IMR-90 (cell line): ENCODE measurements at regions not wholly inside any gene's neighbourhood (a gene's known extent, or its start where the extent isn't known, plus 50 kb on each side); places are given as distances from the start of the nearest gene placed in this dataset.

ENCODE experiments used
- ATAC-seq: fragments of 200-7000 bp; cut with Tn5 transposase; 2 replicates; pipeline ENCODE4 v1.9.1; 2020; ENCODE audit warnings: low read depth, mild to moderate bottlenecking, moderate library complexity
- BruUV-seq: library from RNA; stranded (reverse); fragments of 400-500 nt; replicated peaks from 2 replicates; lab custom pipeline; 2021; lab: Mats Ljungman, UMichigan
- CTCF ChIA-PET: fragments of 300-600 bp; formaldehyde crosslinking; extraction: SDS; loops from one replicate; lab custom pipeline; 2021; ENCODE audit warnings: antibody characterized with exemption; lab: Yijun Ruan, JAX
- POLR2A ChIA-PET: fragments of 300-600 bp; sonication (Branson Sonifier 250); formaldehyde crosslinking; loops from one replicate; lab custom pipeline; 2022; ENCODE audit warnings: antibody characterized with exemption; ENCODE audit not compliant: unreplicated experiment; lab: Charles Lee
- DNase-seq: peaks from one replicate; pipeline ENCODE4 v3.0.0; 2013
- H2AFZ ChIP-seq: replicated peaks from 2 replicates; pipeline ENCODE3; 2013; ENCODE audit warnings: low read length, mild to moderate bottlenecking; ENCODE audit not compliant: poor library complexity
- H2AK5ac ChIP-seq: 2 replicates; pipeline ENCODE4 v1.6.1; 2013; ENCODE audit warnings: low read depth, low read length, inconsistent platforms
- H2AK9ac ChIP-seq: replicated peaks from 2 replicates; pipeline ENCODE3; 2013; ENCODE audit warnings: mild to moderate bottlenecking, low read depth, low read length, moderate library complexity; ENCODE audit not compliant: poor library complexity
- H2BK120ac ChIP-seq: 2 replicates; pipeline ENCODE4 v1.6.1; 2013; ENCODE audit warnings: low read depth, low read length, inconsistent platforms
- H2BK15ac ChIP-seq: 3 replicates; pipeline ENCODE4 v1.6.1; 2013; ENCODE audit warnings: low read depth, low read length, inconsistent platforms
- H2BK20ac ChIP-seq: 2 replicates; pipeline ENCODE4 v1.6.1; 2013; ENCODE audit warnings: low read depth, mild to moderate bottlenecking, inconsistent platforms, low read length, moderate library complexity
- H2BK5ac ChIP-seq: 2 replicates; pipeline ENCODE4 v1.6.1; 2013; ENCODE audit warnings: mild to moderate bottlenecking, low read depth, low read length, inconsistent platforms; ENCODE audit not compliant: poor library complexity, severe bottlenecking
- H3K14ac ChIP-seq: replicated peaks from 2 replicates; pipeline ENCODE4 v1.6.1; 2013; ENCODE audit warnings: low read depth, low read length, inconsistent platforms
- H3K18ac ChIP-seq: 2 replicates; pipeline ENCODE4 v1.6.1; 2013; ENCODE audit warnings: low read depth, low read length, control low read depth
- H3K23ac ChIP-seq: 2 replicates; pipeline ENCODE4 v1.6.1; 2013; ENCODE audit warnings: low read depth, low read length, inconsistent platforms
- H3K27ac ChIP-seq: 2 replicates; pipeline ENCODE4 v1.5.1; 2013; ENCODE audit warnings: mild to moderate bottlenecking, control low read depth, low read length; ENCODE audit not compliant: insufficient read depth
- H3K27me3 ChIP-seq: 2 replicates; pipeline ENCODE4 v1.6.1; 2013; ENCODE audit warnings: low read length; ENCODE audit not compliant: control insufficient read depth, insufficient read depth
- H3K36me3 ChIP-seq: 2 replicates; pipeline ENCODE4 v1.6.1; 2013; ENCODE audit warnings: low read length, mixed read lengths; ENCODE audit not compliant: control insufficient read depth, insufficient read depth
- H3K4ac ChIP-seq: 2 replicates; pipeline ENCODE4 v1.6.1; 2013; ENCODE audit warnings: low read depth, low read length, inconsistent platforms
- H3K4me1 ChIP-seq: 2 replicates; pipeline ENCODE4 v1.6.1; 2013; ENCODE audit warnings: low read length, mixed read lengths; ENCODE audit not compliant: control insufficient read depth, insufficient read depth
- H3K4me2 ChIP-seq: 2 replicates; pipeline ENCODE4 v1.6.1; 2013; ENCODE audit warnings: low read depth, mild to moderate bottlenecking, control low read depth, low read length, moderate library complexity
- H3K4me3 ChIP-seq: 2 replicates; pipeline ENCODE4 v1.5.1; 2013; ENCODE audit warnings: low read depth, mild to moderate bottlenecking, control low read depth, low read length, moderate library complexity; ENCODE audit not compliant: insufficient read depth
- H3K56ac ChIP-seq: 2 replicates; pipeline ENCODE4 v1.6.1; 2013; ENCODE audit warnings: low read length, inconsistent platforms; ENCODE audit not compliant: insufficient read depth; ENCODE audit errors: extremely low read depth
- H3K79me1 ChIP-seq, 2 experiments: 2 replicates each; pipeline ENCODE4 v1.6.1; 2013; ENCODE audit warnings: low read length in 2 of 2, inconsistent platforms in 1 of 2, low read depth in 1 of 2
- H3K9ac ChIP-seq: 2 replicates; pipeline ENCODE4 v1.6.1; 2013; ENCODE audit warnings: low read depth, low read length, control low read depth
- H3K9me1 ChIP-seq: 2 replicates; pipeline ENCODE4 v1.6.1; 2013; ENCODE audit warnings: low read length, inconsistent platforms; ENCODE audit not compliant: insufficient read depth
- H3K9me3 ChIP-seq: 2 replicates; pipeline ENCODE4 v1.6.1; 2013; ENCODE audit warnings: low read length; ENCODE audit not compliant: control insufficient read depth, insufficient read depth
- H4K20me1 ChIP-seq: 2 replicates; pipeline ENCODE4 v1.6.1; 2013; ENCODE audit warnings: low read length, inconsistent platforms; ENCODE audit not compliant: insufficient read depth
- H4K5ac ChIP-seq: 2 replicates; pipeline ENCODE4 v1.6.1; 2013; ENCODE audit warnings: mild to moderate bottlenecking, low read depth, low read length, control low read depth
- H4K8ac ChIP-seq, 2 experiments: 2 replicates each; pipeline ENCODE4 v1.6.1; 2013; ENCODE audit warnings: low read depth in 2 of 2, low read length in 2 of 2, control low read depth in 1 of 2, inconsistent platforms in 1 of 2
- H4K91ac ChIP-seq: 2 replicates; pipeline ENCODE4 v1.6.1; 2013; ENCODE audit warnings: low read depth, low read length, inconsistent platforms; ENCODE audit not compliant: insufficient read depth
- BHLHE40 ChIP-seq: fragments of 150-350 bp; IDR thresholded peaks from 2 replicates; pipeline ENCODE4 v1.6.1; 2016; ENCODE audit warnings: mild to moderate bottlenecking, low read depth, low read length
- CEBPB ChIP-seq: IDR thresholded peaks from 2 replicates; pipeline ENCODE4 v1.6.1; 2012; ENCODE audit warnings: low read depth, low read length, improper control_type of control experiment
- CHD1 ChIP-seq: IDR thresholded peaks from 2 replicates; pipeline ENCODE4 v1.6.1; 2012; ENCODE audit warnings: low read depth, low read length, improper control_type of control experiment
- MAFK ChIP-seq: IDR thresholded peaks from 2 replicates; pipeline ENCODE4 v1.6.1; 2012; ENCODE audit warnings: low read depth, low read length, improper control_type of control experiment
- MAZ ChIP-seq: IDR thresholded peaks from 2 replicates; pipeline ENCODE4 v1.6.1; 2012; ENCODE audit warnings: low read depth, mild to moderate bottlenecking, low read length, improper control_type of control experiment, moderate library complexity, borderline replicate concordance
- MXI1 ChIP-seq: IDR thresholded peaks from 2 replicates; pipeline ENCODE4 v1.6.1; 2012; ENCODE audit warnings: low read depth, mild to moderate bottlenecking, low read length, moderate library complexity, borderline replicate concordance
- NFE2L2 ChIP-seq: fragments of 150-350 bp; IDR thresholded peaks from 2 replicates; pipeline ENCODE4 v1.6.1; 2016; ENCODE audit warnings: low read depth, mild to moderate bottlenecking, low read length
- POLR2A ChIP-seq: IDR thresholded peaks from 2 replicates; pipeline ENCODE4 v1.6.1; 2012; ENCODE audit warnings: mild to moderate bottlenecking, low read depth, low read length
- RAD21 ChIP-seq: IDR thresholded peaks from 2 replicates; pipeline ENCODE4 v1.6.1; 2012; ENCODE audit warnings: low read length, improper control_type of control experiment
- RCOR1 ChIP-seq: IDR thresholded peaks from 2 replicates; pipeline ENCODE4 v1.6.1; 2012; ENCODE audit warnings: mild to moderate bottlenecking, low read length, improper control_type of control experiment; ENCODE audit not compliant: insufficient replicate concordance
- RFX5 ChIP-seq: IDR thresholded peaks from 2 replicates; pipeline ENCODE4 v1.8.0; 2012; ENCODE audit warnings: low read depth, mild to moderate bottlenecking, low read length, moderate library complexity
- SMC3 ChIP-seq: fragments of 150-350 bp; IDR thresholded peaks from 2 replicates; pipeline ENCODE4 v1.6.1; 2016; ENCODE audit warnings: low read depth, mild to moderate bottlenecking, antibody characterized with exemption, low read length, moderate library complexity
- WGBS, 2 experiments: methylation state at CpG; one replicate each; pipeline versions ENCODE4 v1.1.5 to v1.1.7; 2013; ENCODE audit warnings: missing lambda C conversion rate in 2 of 2; ENCODE audit not compliant: insufficient read length in 1 of 2; ENCODE audit errors: extremely low coverage in 2 of 2; 5-methylcytosine and 5-hydroxymethylcytosine counted together
- dilution Hi-C: fragments of 300-500 bp; cut with HindIII; formaldehyde crosslinking; loops from one replicate; pipeline ENCODE4 v1.14.3; 2018; ENCODE audit warnings: low sequenced_read_pairs; ENCODE audit not compliant: unreplicated experiment
- in situ Hi-C: fragments of 300-500 bp; cut with MboI; formaldehyde crosslinking; loops from 3 replicates; pipeline ENCODE4 v1.14.3; 2019; ENCODE audit warnings: low sequenced_read_pairs, inconsistent platforms, mixed read lengths
- intact Hi-C: fragments of 100-400 bp; cut with micrococcal nuclease; formaldehyde crosslinking; loops from 2 replicates; pipeline ENCODE4 v1.10.0; 2022
- TF ChIP-seq, protein P1 (sequence below): conservative IDR thresholded peaks from 2 replicates; pipeline ENCODE4 v1.5.1; 2012; ENCODE audit warnings: mild to moderate bottlenecking, low read depth, low read length, improper control_type of control experiment
- TF ChIP-seq, protein P2 (sequence below): fragments of 150-350 bp; IDR thresholded peaks from 2 replicates; pipeline ENCODE4 v1.6.1; 2016; ENCODE audit warnings: low read depth, mild to moderate bottlenecking, low read length, moderate library complexity, borderline replicate concordance

DNA sequence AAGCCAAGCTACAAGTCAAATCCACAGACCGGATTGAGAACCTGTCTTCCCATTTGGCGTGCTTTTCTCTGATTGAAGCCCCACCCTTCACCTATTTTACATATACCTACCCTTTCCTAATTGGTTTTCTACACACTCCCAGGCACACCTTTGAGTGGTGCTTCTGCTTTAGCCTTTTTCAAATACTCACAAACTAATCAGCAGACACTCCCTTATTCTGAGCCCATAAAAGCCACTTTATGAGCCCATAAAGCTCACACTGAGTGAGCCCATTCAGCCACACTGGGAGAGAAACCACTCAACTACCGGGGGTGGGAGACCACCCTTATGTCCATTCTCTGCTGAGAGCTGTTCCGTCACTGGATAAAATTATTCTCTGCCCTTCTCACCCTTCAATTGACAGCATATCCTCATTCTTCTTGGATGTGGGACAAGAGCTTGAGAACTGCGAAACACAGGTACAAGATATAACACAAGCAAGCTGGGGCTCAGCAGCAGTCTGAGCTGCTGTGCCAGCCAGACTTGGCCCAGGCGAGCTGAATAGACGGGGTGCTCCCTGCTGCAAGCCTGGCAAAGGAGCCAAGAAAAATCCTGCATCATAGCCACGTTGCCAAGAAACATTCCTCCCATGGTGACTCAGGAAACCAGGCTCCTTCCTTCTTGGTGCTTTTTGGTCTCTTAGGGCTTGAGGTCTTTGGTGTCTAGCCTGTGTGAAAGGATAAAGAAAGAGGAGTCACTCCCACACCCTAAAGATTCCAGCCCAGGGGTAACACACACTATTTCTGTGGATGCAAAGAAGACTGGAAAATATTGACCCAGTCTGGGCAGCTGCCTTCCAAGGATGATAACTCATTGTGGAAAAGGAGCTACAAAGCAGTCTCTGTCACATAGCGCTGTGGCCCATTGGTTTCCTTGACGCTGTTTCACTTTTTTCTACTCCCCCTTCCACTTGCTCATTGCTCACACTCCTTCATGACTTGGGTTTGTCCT, 609.7 kb downstream of the MCTP2 start:
- BruUV-seq, result no TSS peak
- H3K9ac ChIP-seq, result no peak overlapping the region
- CTCF ChIA-PET, result interaction anchor here (0.7 kb wide), 1 partner anchor 38 kb away, joined by 3 read pairs; no protein-coding TSS in a partner anchor

More for the DNA sequence above, 609.7 kb downstream of the MCTP2 start:
- Histone ChIP-seq H4K20me1 (no peaks in the 10 kb centered on the region), H3K23ac (no peak overlapping the region), H3K56ac (no peak overlapping the region), H4K8ac (no peak overlapping the region), H4K91ac (no peak overlapping the region), H3K9me3 (peaks cover 4% of the 10 kb centered on the region), H3K4me1 (no peaks in the 10 kb centered on the region), H2AK9ac (no peak overlapping the region), H3K4me2 (no peak overlapping the region), H2BK20ac (no peak overlapping the region), H2AFZ (no peak overlapping the region), H2AK5ac (no peak overlapping the region), H3K14ac (no peak overlapping the region), H3K27ac (no peak overlapping the region), H3K79me1 (no peaks in the 10 kb centered on the region), H3K36me3 (no peaks in the 10 kb centered on the region), H2BK5ac (no peak overlapping the region), H3K18ac (no peak overlapping the region), H2BK15ac (no peak overlapping the region), H4K5ac (no peak overlapping the region), H2BK120ac (no peak overlapping the region), H3K9me1 (no peaks in the 10 kb centered on the region), H3K4ac (no peak overlapping the region), H3K27me3 (no peaks in the 10 kb centered on the region), H3K4me3 (no peak overlapping the region)
- dilution Hi-C loops (no loop called here), intact Hi-C loops (no loop called here), in situ Hi-C loops (no loop called here)
- DNase-seq, result peak; percentile 0
- no peak for ATAC-seq
- TF ChIP-seq CHD1, result no peak
- no peak for TF ChIP-seq MAZ
- no peak for TF ChIP-seq RCOR1
- TF ChIP-seq CEBPB, result no peak
- TF ChIP-seq, protein P1, sequence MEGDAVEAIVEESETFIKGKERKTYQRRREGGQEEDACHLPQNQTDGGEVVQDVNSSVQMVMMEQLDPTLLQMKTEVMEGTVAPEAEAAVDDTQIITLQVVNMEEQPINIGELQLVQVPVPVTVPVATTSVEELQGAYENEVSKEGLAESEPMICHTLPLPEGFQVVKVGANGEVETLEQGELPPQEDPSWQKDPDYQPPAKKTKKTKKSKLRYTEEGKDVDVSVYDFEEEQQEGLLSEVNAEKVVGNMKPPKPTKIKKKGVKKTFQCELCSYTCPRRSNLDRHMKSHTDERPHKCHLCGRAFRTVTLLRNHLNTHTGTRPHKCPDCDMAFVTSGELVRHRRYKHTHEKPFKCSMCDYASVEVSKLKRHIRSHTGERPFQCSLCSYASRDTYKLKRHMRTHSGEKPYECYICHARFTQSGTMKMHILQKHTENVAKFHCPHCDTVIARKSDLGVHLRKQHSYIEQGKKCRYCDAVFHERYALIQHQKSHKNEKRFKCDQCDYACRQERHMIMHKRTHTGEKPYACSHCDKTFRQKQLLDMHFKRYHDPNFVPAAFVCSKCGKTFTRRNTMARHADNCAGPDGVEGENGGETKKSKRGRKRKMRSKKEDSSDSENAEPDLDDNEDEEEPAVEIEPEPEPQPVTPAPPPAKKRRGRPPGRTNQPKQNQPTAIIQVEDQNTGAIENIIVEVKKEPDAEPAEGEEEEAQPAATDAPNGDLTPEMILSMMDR, result no peak
- no peak for TF ChIP-seq RAD21
- TF ChIP-seq, protein P2, sequence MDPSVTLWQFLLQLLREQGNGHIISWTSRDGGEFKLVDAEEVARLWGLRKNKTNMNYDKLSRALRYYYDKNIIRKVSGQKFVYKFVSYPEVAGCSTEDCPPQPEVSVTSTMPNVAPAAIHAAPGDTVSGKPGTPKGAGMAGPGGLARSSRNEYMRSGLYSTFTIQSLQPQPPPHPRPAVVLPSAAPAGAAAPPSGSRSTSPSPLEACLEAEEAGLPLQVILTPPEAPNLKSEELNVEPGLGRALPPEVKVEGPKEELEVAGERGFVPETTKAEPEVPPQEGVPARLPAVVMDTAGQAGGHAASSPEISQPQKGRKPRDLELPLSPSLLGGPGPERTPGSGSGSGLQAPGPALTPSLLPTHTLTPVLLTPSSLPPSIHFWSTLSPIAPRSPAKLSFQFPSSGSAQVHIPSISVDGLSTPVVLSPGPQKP, result no peak
- TF ChIP-seq MAFK, result no peak
- TF ChIP-seq SMC3, result no peak
- no peak for TF ChIP-seq MXI1
- no peak for TF ChIP-seq POLR2A
- TF ChIP-seq BHLHE40, result no peak
- no peak for TF ChIP-seq RFX5
- TF ChIP-seq NFE2L2, result no peak
- 85% methylated on average over 4 of the region's 10 CpGs; no CpG with 5 or more reads in 1 of the 2 experiments for WGBS, 2 experiments
- POLR2A ChIA-PET, result no interaction called here
